ENCODE measurements at regions not wholly inside any gene's neighbourhood (a gene's known extent, or its start where the extent isn't known, plus 50 kb on each side); places are given as distances from the start of the nearest gene placed in this dataset.
A peak's percentile ranks its signal among the peaks of the same experiment; 100 is the strongest.

DNA sequence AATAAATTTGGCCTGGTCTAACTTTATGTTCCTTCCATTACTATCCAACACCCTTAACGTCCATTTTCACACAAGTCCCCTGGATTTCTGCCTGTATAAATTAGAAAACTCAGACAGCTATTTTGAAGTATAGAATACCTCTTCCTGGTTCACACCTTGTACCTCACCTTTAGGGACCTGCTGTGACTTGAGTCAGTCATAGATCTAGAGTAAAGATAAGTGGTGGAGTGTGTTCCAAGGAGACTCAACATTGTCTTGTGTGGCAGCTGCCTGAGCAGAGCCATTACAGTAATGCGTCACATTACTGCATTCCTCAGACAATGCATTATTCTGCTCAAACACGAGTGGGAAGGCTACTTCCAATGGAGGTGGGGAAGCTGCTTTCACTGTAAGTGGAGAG is 513.9 kb downstream of the ADRA2A start:
- intact Hi-C loops (cut with DNase I): no loop called here

DNA sequence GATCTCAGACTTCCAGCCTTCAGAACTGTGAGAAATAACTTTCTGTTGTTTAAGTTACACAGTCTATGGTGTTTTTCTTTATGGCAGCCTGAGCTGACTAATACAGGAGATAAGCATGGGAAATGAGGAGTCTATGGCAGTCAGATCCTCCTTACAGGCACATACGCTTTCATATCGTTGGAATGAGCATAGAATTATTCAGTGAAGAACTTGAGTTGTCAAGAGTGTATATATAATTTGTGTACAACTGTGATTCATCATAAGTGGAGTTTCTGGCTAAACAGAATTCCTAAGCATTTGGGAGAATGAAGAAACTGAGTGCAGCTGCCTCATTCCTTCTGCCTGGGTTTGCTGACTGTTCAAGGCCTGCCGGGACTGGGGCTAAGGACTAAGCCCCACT is 516.7 kb downstream of the ADRA2A start:
- H3K9me3 ChIP-seq: no peaks in the 10 kb centered on the region
- no peaks in the 10 kb centered on the region for H3K27me3 ChIP-seq
- H3K36me3 ChIP-seq: no peaks in the 10 kb centered on the region
- no peak overlapping the region for H3K4me3 ChIP-seq
- no peak for ATAC-seq
- no peaks in the 10 kb centered on the region for H3K4me1 ChIP-seq
- TF ChIP-seq, protein P1, sequence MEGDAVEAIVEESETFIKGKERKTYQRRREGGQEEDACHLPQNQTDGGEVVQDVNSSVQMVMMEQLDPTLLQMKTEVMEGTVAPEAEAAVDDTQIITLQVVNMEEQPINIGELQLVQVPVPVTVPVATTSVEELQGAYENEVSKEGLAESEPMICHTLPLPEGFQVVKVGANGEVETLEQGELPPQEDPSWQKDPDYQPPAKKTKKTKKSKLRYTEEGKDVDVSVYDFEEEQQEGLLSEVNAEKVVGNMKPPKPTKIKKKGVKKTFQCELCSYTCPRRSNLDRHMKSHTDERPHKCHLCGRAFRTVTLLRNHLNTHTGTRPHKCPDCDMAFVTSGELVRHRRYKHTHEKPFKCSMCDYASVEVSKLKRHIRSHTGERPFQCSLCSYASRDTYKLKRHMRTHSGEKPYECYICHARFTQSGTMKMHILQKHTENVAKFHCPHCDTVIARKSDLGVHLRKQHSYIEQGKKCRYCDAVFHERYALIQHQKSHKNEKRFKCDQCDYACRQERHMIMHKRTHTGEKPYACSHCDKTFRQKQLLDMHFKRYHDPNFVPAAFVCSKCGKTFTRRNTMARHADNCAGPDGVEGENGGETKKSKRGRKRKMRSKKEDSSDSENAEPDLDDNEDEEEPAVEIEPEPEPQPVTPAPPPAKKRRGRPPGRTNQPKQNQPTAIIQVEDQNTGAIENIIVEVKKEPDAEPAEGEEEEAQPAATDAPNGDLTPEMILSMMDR (IDR thresholded peaks at IDR 0.05): no peak
- intact Hi-C loops (cut with DNase I): no loop called here
- H3K27ac ChIP-seq: no peak overlapping the region
- no peak for DNase-seq

More for the DNA sequence above, 513.9 kb downstream of the ADRA2A start:
- TF ChIP-seq, protein P1 (IDR thresholded peaks at IDR 0.05): no peak
- Histone ChIP-seq H3K4me3 (no peak overlapping the region), H3K9me3 (no peaks in the 10 kb centered on the region), H3K4me1 (no peaks in the 10 kb centered on the region), H3K27me3 (no peaks in the 10 kb centered on the region), H3K36me3 (no peaks in the 10 kb centered on the region), H3K27ac (no peak overlapping the region)
- ATAC-seq (no peak), DNase-seq (no peak)

DNA sequence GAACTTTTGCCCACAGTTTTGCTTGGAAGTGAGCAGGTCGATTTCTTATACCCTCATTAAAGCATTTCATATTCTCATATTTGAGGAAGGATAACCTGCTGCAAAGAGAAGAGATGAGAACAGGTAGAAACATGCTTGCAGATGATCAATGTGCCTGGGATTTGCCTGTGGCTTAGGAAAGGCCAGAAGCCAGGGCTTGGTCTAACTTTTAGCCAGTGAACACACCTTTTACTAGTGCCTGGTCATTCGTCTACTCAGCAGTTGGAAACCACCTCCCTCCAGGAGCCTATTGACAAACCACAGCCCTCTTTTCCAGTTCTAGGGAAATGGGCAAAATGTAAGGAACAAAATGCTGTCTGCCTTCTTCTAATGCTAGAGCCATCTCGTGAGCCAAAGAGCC is 518.3 kb downstream of the ADRA2A start:
- H3K36me3 ChIP-seq: no peaks in the 10 kb centered on the region
- intact Hi-C loops (cut with DNase I): no loop called here
- H3K27me3 ChIP-seq: no peaks in the 10 kb centered on the region
- TF ChIP-seq, protein P1 (IDR thresholded peaks at IDR 0.05): no peak
- DNase-seq (no peak), ATAC-seq (no peak)
- no peaks in the 10 kb centered on the region for H3K4me1 ChIP-seq
- H3K4me3 ChIP-seq: no peak overlapping the region
- H3K27ac ChIP-seq: no peak overlapping the region
- H3K9me3 ChIP-seq: no peaks in the 10 kb centered on the region

DNA sequence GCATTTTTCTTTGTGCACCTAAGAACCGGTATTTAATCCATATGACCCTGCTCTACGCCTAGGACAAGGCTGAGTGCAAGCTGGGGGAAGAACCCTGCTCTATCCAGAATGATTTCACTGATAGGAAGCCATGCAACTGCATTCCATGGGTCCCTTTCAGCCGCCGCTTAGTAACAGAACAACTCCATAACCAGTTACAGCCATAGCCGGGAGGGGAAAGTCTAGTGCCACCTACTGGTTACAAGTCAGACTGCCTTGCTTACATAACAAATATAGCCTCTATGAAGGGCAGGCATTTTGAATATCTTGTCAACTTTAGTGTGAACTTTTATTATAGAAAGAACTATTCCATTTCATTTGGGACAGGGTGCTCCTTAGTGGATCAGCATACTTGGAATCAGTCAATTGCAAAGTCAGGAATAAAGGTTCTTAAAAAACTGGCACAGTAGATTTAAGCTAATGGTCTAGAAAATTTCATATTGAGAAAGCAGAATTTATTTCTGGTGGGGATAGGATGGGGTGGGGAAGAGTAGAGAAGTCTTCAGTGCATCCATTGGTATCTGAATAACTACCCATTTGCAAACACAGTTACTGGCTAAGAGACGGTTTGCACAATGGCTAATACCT is 521.7 kb downstream of the ADRA2A start:
- Histone ChIP-seq H3K9me3 (no peaks in the 10 kb centered on the region), H3K4me3 (no peak overlapping the region), H3K36me3 (no peaks in the 10 kb centered on the region), H3K4me1 (no peaks in the 10 kb centered on the region), H3K27me3 (no peaks in the 10 kb centered on the region), H3K27ac (no peak overlapping the region)
- intact Hi-C loops (cut with DNase I): no loop called here
- TF ChIP-seq, protein P1 (IDR thresholded peaks at IDR 0.05): peak; percentile 64 to 85
- DNase-seq (peak in 3 of 4 donors; percentile 23 to 68 (median 34)), ATAC-seq (peak; percentile 97)

DNA sequence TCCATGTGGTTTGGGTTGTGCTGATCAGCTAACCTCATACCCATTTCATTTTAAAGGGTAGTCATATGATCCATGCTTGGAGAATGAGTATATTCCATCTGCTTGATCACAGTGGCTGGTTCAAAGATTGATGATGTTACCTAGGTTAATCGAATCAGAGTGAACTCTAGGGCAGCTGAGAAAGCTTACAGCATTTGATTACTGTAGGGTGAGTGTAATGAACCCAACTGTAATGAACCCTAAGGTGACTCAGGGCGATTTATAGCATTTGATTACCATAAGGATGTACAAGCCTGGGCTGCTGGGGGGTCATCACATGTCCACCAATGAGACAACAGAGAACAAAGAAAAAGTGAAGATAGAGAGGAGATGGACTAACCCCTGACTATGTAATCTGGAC is 523.1 kb downstream of the ADRA2A start:
- intact Hi-C loops (cut with DNase I): no loop called here
- no peak for ATAC-seq

More for the DNA sequence above, 523.1 kb downstream of the ADRA2A start:
- no peaks in the 10 kb centered on the region for H3K27me3 ChIP-seq
- TF ChIP-seq, protein P1 (IDR thresholded peaks at IDR 0.05): no peak
- H3K4me3 ChIP-seq: no peak overlapping the region
- H3K27ac ChIP-seq: no peak overlapping the region
- no peaks in the 10 kb centered on the region for H3K9me3 ChIP-seq
- no peaks in the 10 kb centered on the region for H3K4me1 ChIP-seq
- no peak for DNase-seq
- H3K36me3 ChIP-seq: no peaks in the 10 kb centered on the region
